ENCODE measurements at regions not wholly inside any gene's neighbourhood (a gene's known extent, or its start where the extent isn't known, plus 50 kb on each side); places are given as distances from the start of the nearest gene placed in this dataset.

DNA sequence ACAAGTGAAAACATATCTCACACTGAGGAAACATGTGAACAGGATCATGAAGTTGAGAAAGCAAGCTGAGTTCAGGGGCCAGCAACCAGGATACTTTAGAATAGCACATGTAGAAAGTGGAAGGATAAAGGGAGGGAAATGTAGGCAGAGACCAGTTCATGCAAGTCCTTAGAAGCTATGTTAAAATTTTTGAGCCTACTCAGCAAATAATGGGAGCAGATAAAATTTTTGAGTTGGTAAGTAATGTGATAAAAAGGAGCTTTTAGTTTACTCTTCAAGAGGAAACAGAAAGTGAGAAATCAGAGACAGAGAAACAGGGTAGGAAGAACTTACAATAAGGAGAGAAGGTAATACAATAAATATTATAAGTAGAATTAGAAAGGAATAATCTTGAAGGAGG, 105.6 kb upstream of the ZBTB20 start:
- TF ChIP-seq, protein P1, sequence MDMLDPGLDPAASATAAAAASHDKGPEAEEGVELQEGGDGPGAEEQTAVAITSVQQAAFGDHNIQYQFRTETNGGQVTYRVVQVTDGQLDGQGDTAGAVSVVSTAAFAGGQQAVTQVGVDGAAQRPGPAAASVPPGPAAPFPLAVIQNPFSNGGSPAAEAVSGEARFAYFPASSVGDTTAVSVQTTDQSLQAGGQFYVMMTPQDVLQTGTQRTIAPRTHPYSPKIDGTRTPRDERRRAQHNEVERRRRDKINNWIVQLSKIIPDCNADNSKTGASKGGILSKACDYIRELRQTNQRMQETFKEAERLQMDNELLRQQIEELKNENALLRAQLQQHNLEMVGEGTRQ (IDR thresholded peaks at IDR 0.05; ENCODE audit: low read depth, low read length) = no peak
- TF ChIP-seq CTCF (conservative IDR thresholded peaks at IDR 0.05; ENCODE audit: low read depth, low read length) (no peak), FOS (IDR thresholded peaks at IDR 0.05; ENCODE audit: low read depth, low read length) (no peak), POLR2A (IDR thresholded peaks at IDR 0.05; ENCODE audit: low read depth, low read length) (no peak), MXI1 (IDR thresholded peaks at IDR 0.05; ENCODE audit: borderline replicate concordance, low read depth, low read length) (no peak), BHLHE40 (IDR thresholded peaks at IDR 0.05; ENCODE audit: low read depth, low read length) (no peak), SMC3 (IDR thresholded peaks at IDR 0.05; ENCODE audit: low read depth, low read length) (no peak), RFX5 (IDR thresholded peaks at IDR 0.05; ENCODE audit: low read depth, low read length) (no peak), RCOR1 (IDR thresholded peaks at IDR 0.05; ENCODE audit: insufficient replicate concordance, low read length) (no peak), MAFK (IDR thresholded peaks at IDR 0.05; ENCODE audit: low read depth, low read length) (peak; percentile 88), RAD21 (IDR thresholded peaks at IDR 0.05; ENCODE audit: low read length) (no peak), CEBPB (IDR thresholded peaks at IDR 0.05; ENCODE audit: low read depth, low read length) (no peak)
